HG03439 (cell line): ENCODE measurements at regions not wholly inside any gene's neighbourhood (a gene's known extent, or its start where the extent isn't known, plus 50 kb on each side); places are given as distances from the start of the nearest gene placed in this dataset.
"Not testable (repeated sequence)": the region's sequence is repeated elsewhere in the genome, so short reads cannot be mapped to it uniquely, and the experiment has no call there.

ENCODE experiments used
- ATAC-seq: cut with Tn5 transposase; IDR thresholded peaks from one replicate; pipeline ENCODE4 v1.9.1; 2021; ENCODE audit warnings: mild to moderate bottlenecking, moderate library complexity; ENCODE audit not compliant: unreplicated experiment

DNA sequence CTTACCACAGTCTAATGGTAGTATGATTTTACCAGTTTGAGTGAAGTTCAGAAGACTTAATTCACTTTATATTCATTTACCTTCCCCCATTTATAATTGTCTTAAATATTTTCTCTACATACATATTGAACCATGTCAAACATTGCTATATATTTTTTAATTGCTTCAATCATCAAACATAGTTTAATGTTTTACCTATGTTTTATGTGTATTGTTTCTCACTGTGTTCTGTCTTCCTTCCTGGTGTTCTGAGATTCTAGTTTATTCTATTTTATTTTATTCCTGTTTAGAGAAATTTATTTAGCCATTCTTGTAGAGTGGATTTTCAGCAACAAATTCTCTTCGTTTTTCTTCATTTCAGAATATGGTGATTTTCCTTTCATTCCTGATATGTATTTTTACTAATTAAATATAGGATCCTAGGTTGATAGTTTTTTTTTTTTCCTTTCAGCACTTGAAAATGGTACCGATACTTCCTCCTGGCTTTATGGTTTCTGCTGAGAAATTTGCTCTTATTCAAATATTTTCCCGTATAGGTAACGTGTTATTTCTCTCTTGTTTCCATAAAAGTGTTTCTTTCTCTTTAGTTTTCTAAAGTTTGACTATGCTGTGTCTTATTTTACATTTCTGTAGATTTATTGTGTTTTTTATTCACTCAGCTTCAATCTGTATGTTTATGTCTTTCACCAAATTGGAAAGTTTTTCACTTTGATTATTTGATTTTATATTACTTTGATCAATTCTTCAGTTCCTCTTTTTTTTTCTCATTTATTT lies 201.8 kb upstream of the AGR3 start:
- ATAC-seq = no peak

DNA sequence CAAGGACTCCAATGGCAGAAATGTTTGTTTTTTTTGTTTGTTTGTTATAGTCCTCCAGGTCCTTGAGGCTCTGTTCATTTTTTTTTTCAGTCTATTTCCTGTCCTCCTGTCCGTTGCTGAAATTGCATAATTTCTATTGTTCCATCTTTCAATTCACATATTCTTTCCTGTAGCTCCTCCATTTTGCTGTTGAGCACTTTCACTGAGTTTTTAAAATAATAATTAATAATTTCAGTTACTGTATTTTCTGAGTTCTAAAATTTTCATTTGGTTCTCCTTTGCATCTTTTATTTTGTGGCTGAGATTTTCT lies 202.3 kb upstream of the AGR3 start:
- ATAC-seq = no peak

DNA sequence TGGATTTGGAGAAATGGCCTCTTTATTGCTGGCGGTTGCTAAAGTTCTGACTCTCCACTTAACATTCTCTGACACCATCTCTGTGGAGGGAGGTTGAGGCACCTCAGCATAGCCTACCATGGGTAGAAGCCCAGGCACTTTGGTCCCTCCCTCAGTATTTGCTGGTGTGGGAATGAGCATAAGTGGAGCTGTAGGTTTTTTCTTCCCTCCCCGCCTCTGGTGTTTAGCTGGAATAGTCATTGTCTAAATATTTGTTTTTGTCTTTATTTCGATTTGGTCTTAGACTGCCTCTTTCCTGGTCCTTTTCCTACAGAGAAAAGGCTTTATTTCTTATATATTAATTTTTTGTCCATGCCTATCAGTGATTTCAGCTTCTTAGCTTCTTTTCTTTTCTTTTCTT lies 203.4 kb upstream of the AGR3 start:
- no peak for ATAC-seq

DNA sequence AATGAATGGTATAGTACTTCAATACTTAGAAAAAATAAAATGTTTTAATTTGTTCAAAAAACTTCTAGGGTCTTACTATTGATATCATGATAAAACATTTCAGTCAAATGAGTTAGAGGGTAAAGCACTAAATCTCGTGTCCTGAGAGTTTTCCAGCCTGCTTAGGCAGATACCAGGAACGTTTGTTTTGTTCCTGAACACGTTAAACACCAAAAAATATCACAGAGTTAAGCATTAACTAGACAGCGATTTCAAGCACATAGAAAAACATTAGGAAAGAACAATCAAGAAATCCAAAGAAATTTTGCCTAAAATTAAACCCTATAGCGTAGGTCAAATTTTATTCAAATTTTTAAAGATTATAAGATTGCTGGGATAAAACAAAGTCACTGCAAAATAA lies 204.6 kb upstream of the AGR3 start:
- no peak for ATAC-seq

DNA sequence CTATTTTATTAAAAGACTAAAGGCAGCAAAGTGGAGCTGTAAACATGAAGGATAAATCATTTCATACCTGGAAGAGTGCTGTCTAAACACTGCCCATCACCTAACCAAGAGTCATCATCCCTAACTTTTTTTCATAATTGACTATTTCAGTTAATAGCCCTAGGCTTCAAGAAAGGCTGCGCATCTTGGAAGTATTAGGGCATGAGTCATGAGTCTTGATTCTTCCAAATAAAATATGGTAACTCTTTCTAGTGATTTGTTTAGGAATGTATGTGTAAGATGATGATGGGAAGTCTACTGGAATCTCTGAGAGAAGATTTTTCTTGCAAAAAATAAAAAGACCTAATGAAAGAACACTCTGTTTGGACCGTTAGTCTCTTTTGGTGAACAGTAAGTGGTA lies 207.7 kb upstream of the AHR start:
- no peak for ATAC-seq

DNA sequence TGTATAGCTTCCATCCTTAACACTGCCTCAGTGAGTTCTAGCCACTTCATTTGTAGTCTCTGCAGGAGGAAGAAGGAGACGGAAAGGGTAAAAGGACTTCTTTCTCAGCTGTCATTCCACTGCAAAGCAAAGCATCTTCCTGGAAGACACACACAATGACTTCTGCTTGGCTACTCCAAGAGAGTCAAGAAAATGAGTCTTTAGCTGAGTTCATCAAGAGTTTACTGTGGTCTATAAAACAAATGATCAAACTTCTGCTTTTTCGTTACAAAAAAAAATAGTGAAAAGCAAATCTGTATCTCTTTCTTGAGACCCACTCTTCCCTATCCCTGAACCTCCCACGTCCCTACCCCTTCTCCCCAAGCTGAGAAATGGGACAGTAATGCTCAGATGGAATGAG lies 205.0 kb upstream of the AHR start:
- no peak for ATAC-seq

DNA sequence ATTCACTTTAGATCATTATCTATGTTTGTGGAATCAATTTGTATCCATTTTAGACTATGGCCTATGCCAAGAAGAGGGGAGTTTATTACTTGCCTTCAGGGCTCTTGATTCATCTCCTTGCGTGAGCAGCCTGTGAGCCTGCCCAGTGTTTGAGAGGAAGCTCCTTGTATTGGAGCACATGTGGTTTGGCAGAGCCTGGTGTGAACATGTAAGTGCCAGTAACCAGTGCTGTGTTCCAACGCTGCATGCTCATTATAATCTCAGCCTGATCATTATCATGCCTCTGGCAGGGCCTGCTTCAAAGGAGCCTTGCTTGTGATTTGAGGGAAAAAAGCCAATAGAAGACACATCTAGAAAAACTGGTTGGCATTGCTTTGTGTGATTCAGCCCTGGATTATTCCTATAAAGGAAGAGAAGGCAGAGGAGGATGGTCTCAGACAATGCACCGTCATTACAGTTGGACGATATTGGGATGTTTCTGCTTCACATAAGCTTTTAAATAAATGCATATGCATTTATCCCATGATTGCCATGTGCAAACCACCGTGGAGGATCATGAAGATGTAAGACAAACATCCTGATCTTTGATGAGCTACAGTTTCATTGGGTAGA lies 203.4 kb upstream of the AHR start:
- ATAC-seq = no peak

DNA sequence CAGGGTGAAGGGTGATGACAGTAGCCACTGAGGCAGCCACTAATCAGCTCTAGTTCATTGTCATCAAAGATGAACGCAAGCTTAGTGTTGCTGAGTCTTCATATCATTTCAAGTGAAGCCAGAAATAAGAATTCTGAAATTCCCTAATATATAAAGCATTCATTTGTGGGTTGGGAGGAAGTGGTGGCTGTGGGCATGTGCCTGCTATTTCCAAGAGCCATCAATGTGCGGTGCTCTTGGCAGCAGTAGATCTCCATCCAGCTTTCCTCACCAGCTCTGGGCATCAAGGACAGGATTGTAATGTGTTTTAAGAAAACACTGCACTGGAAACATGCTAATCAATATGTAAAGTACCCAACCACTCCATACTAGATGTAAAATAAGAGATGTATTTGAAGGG lies 202.5 kb upstream of the AHR start:
- no peak for ATAC-seq

DNA sequence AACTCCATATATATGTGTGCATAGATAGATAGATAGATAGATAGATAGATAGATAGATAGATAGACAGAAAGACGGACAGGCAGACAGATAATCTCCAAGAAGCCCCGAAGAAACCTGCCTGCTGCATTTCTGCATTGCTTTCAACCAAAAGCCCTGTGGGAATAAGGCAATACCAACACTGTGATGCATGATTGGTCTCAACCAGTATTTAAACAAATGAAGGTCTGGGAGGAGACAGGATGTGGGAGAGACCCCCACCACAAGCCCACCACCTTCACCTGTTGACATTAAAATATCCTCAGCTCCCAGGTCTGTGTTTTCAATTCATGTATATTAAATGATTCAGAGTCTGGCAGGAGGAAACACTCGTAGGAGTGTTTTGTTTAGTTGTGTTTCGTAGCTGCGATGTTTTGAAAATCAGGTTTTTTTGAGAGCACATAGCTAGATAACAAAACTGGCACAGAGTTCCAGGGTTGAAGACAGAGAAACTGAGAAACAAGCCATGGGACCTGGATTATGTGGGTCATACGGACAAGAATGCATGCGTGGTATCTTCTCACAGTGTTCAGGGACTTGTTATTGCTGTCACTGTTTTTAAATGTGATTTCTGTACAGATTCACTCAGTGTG lies 200.7 kb upstream of the AHR start:
- no peak for ATAC-seq

DNA sequence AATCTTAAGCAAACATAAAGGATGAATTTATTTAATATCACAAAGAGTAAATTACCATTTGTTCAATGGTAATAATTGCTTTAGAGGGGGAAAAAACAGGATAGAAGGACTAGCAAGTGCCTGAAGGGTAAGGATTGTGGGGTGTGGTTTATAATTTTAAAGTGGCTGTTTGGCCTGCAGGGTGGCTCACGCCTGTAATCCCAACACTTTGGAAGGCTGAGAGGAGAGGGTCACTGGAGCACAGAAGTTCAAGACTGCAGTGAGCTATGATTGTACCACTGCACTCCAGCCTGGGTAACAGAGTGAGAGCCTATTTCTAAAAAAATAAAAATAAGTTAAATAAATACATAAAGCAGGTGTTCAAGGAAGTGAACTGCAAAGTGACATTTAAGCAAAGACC lies 199.9 kb upstream of the AHR start:
- ATAC-seq = no peak

DNA sequence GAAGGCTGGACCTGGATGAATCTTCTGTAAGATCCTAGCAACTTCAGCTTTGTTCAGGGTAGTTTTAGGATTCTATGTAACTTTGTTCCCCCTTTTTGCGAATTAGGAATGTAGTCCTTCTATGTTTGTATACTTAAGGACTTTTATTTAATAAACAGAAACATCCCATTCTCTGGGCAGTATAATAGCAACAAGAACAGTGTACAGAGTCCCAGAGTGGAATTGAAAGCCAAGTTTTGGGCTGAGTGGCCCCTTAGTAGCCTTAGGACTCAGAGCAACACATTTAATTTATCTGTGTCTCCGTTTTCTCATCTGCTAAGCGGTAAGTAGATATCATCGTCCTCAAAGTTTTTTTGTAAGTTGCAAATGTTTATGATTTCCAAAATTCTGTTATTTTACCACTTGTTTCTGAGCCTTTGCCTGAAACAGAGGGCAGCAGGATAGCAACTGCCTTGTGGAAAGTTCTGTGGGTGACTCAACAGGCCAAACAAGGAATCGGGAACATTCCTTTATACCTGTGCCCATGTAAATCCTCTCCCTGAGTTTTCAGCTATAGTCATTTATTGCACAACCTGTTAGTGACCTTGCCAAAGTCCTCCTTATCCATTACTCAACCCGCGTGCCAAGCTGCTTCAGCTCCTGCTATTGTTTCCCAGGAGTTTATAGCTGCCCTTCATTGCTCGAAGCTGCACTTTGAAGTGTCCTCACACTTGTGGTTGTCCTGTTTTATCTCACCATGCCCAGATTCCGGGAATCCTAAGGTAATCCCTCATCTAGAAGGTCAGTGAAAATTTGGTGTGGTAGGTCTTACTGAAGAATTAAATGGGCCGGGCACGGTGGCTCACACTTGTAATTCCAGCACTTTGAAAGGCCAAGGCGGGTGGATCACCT lies 199.1 kb upstream of the AHR start:
- ATAC-seq = no peak

DNA sequence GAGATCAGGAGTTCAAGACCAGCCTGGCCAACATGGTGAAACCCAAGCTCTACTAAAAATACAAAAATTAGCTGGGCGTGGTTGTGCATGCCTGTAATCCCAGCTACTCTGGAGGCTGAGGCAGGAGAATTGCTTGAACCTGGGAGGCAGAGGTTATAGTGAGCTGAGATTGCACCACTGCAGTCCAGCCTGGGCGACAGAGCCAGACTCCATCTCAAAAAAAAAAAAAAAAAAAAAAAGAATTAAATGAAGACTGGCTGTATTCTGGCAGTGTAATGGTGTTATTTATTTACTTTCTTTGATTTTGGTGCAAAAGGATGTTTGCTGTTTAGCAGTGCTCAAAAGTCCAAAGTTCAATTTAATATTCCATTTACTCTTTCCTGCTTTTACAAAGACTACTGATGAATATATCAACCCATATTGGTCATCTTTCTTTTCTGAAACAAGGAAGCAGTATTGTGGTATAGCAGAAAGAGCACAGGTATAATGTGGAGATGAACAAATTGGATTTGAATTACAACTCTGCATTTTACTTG lies 198.4 kb upstream of the AHR start:
- ATAC-seq = not testable (repeated sequence)

DNA sequence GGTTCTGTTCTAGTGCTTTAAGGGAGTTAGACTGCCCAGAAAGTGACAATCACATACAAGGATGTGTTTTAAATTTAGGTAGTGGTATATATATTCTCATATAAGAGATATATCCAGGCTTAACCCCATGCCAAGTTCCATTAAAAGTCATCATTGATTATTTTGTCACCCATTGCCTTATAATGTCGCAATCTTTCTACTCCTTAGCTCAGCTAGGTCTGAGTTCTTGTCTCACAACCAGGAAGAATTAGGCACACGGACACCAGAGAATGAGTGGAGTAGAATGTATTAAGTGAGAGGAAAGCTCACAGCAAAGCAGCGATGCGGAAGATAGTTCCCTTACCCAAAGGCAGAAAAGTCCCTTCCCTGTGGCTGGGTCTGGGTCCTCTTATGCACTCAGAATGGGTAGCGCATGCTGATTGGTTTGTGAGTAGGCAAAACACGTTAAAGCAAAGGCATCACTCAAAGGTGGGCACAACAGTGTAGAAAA lies 197.2 kb upstream of the AHR start:
- ATAC-seq = no peak

DNA sequence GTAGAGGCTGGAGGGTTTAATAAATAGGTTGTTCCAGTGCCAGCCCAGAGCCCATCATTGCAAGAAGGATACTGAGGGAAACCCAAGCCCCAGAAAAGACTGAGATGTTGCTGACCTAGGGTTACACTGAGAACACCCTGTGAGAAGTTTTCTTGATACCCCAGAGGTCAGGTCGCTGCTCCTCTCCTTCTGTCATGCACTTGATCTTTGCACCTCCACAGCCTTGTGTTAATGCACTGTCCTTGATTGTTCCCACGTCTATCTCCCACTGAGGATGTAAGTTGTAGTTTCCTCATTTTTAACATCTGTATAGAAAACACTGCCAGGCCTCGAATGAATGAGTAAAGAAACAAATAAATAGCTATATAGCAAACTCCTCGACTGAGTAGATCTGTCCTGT lies 195.3 kb upstream of the AHR start:
- no peak for ATAC-seq

DNA sequence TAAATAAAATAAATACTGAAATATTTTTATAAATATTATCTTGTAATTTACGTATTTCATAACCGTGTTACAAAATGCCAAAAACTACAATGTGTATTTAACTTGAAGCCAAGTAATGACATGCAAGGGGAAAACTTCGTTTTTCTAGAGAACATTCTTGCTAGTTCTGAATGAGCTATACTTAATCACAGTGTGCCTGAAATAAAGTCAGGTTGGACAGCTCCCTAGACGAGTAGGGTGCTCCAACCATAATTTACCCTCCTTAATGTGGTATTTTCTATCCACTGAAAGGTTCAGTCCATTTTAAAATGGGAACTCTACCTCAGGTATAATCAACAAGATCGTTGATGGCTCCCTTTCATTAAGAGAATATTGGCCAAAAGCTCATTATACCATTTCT lies 194.5 kb upstream of the AHR start:
- no peak for ATAC-seq

DNA sequence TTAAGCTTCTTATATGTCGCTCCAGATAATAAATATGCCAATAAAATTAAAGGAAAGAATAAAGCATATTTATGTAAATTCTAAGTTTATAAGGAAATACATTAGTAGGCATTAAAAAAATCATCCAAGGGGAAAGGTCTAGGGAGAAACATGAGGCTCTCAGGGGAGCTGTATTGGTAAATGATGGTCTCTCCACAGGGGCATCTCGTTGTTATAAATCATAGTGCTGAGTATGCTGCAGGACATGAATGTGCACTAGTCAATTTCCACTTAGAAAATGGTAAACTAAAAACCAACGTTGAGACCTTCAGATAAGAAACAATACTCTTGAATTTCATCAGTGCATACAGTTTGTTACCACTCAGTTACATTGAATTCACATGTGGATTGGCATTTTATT lies 194.0 kb upstream of the AHR start:
- no peak for ATAC-seq

DNA sequence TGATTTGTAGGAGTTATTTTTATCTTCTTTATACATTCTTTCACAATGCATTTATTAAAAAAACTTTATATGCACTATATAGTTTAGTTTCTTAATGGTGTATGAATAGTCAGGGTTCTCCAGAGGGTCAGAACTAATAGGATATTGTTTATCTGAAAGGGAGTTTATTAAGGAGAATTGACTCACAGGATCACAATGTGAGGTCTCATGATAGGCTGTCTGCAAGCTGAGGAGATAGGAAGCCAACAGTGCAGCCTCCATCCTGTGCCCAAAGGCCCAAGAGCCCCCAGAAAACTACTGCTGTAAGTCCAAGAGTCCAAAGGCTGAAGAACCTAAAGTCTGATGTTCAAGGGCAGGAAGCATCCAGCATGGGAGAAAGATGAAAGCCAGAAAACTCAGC lies 192.8 kb upstream of the AHR start:
- no peak for ATAC-seq

DNA sequence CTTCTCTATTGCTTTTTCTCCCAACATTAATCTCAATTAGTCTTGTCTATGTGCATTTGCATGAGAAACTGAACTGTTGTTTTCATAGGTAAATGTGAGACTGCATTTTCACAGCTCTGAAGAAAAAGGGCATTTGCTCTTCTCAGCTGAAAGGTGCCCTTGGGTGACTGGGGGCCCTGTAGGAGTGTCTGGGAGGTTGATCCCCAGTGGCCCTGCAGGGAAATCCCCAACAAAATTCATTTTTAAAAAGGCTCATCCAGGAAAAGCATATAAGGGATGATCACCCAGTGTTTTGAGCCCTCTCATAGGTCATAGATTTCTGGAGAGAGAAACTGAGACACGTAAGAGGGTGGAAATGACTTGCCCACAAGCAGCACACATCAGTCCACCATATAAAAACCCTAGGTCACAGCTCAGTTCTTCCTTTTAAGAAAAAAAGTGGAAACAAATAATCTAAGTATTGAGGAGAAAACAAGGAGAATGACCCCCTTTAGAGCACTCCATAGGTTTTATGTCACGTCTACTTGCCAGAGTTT lies 190.3 kb upstream of the AHR start:
- ATAC-seq = no peak

DNA sequence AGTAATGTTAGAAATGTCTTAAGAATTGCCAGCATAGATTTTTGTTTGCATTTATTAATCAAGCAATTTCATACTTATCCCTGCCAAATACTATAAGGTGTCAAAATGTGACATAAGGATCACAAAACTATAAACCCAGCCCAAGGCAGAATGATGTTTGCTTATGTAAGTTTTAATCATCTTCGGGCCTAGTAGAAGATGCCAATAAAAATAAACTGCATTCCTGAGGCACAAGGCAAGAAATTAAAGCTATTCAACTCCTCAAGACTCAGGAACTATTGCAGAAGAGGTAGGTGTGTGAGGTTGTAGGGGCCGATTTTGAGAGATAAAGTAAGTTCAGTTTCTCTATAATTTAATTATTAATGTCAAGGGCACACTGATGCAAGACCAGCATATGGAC lies 189.4 kb upstream of the AHR start:
- ATAC-seq = no peak

DNA sequence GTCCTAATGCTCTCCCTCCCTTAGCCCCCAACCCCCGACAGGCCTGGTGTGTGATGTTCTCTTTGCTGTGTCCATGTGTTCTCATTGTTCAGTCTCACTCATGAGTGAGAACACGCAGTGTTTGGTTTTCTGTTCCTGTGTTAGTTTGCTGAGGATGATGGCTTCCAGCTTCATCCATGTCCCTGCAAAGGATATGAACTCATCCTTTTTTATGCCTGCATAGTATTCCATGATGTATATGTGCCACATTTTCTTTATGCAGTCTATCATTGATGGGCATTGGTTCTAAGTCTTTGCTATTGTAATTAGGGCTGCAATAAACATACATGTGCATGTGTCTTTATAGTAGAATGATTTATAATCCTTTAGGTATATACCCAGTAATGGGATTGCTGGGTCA lies 184.7 kb upstream of the AHR start:
- not testable (repeated sequence) for ATAC-seq

DNA sequence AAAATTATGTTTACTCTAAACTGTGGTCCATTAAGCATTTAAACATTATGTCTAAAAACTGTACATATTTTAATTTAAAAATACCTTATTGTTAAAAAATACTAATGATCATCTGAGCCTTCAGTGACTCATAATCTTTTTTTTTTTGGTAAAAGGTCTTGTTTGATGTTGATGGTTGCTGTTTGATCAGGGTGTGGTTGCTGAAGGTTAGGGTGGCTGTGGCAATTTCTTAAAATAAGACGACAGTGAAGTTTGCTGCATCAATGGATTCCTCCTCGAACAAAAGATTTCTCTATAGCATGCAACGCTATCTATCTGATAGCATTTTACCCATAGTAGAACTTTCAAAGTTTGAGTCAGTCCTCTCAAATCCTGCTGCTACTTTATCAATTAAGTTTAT lies 180.0 kb upstream of the AHR start:
- no peak for ATAC-seq
